DMS153 treated with DMSO at 0.1 percent for 48 hours (cell line): ENCODE measurements at regions not wholly inside any gene's neighbourhood (a gene's known extent, or its start where the extent isn't known, plus 50 kb on each side); places are given as distances from the start of the nearest gene placed in this dataset.
"Not testable (repeated sequence)": the region's sequence is repeated elsewhere in the genome, so short reads cannot be mapped to it uniquely, and the experiment has no call there.

Experiments used
- DNase-seq: peaks from one replicate; lab custom pipeline; 2025; ENCODE audit not compliant: unreplicated experiment; lab: John Stamatoyannopoulos, UW

DNA sequence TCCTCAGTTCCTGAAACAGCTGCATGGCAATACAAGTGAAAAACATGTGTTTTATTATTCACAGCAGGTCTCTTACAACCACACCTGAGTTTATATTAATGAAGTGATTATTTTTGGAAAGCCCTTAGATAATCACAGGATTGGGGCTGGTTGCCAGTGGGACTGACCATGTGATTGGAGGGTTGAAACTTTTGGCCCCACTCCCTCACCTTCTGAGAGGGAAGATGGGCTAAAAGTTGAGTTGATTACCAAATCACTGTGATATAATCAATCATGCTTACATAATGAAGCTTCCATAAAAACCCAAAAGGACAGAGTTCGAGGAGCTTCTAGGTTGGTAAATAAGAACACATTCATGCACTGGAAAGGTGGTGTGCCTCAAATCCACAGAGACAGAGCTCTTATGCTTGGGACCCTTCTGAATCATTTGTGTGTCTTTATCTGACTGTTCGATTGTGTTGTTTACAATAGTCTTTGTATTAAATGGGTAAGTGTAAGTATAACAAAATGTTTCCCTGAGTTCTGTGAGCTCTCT lies 393.9 kb downstream of the RPS24 start:
- no peak for DNase-seq

DNA sequence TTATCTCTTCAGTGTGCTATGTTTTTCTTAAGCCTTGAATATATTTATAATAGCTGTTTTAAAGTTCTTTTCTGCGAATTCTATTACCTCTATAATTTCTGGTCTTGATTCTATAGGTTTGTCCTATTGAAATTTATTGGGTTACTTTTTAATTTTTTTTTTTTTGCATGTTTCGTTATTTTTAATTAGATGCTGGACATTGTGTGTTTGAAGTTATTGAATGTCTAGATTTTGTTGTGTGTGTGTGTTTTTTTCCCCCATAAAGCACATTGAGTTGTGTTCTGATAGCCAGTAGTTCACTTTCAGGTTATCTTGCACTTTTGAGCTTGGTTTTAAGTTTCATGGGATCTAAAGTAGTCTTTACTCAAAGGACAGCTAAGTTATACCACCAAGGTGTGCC lies 394.9 kb downstream of the RPS24 start:
- no peak for DNase-seq

DNA sequence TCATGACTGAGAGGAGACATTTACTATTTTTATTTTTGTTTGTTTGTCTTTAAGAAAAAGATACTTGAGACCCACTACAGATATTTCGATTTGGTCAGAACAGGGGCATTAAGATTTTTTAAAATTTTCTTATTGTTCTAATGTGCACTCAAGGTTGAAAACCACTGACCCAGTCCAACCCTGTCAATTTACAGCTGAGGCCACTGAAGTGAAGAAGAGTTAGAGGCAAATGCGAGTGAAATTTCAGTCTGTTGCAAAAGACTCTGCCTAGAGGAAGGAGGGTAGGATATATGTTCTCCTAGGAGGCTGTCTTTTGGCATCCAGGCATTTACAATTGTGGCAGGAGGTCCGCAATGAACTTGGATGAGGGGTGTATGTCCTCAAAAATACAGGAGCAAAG lies 396.3 kb downstream of the RPS24 start:
- DNase-seq, result no peak

DNA sequence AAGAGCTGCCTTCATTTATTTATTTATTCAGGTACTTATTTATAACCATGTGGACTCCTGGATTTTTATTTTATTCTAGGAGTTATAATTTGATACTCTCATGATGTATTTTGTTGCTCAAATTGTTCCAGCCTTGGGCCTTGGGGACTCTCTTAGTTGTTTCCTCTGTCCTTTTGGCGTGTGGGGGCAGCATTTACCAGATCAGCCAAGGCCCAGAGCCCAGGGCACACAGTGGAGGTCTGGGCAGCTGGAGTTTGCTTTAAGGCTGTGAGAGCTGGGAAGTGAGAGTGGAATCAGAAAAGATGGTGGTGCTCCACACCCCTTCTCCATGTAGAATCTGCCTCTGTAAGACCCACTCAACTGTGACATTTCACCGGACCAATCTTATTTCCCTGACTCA lies 398.9 kb downstream of the RPS24 start:
- DNase-seq, result no peak

DNA sequence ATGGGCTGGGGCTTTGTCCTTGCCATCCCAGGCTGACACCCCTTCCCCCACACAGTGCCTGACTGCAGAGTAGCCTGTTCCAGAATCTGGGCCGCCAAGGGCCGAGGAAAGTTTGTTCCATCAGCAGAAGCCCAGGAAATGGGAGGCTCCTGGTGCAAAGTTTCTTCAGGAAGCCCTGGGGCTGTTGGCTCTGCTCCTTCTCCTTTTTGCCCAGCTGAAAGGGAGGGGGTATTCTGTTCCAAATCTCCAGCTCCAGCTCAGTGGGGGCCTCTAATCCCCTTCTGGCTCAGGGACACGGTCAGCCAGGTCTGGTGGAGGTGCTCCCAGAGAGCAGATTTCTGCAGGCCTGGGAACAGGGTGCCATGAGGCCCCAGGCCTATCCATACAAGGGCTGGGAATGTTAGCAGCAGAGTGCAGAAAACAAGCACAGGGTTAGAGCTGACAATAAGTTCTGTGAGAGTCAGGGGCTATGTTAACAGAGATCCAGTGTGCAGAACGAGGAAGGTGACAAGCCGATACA lies 399.5 kb downstream of the RPS24 start:
- DNase-seq, result no peak

DNA sequence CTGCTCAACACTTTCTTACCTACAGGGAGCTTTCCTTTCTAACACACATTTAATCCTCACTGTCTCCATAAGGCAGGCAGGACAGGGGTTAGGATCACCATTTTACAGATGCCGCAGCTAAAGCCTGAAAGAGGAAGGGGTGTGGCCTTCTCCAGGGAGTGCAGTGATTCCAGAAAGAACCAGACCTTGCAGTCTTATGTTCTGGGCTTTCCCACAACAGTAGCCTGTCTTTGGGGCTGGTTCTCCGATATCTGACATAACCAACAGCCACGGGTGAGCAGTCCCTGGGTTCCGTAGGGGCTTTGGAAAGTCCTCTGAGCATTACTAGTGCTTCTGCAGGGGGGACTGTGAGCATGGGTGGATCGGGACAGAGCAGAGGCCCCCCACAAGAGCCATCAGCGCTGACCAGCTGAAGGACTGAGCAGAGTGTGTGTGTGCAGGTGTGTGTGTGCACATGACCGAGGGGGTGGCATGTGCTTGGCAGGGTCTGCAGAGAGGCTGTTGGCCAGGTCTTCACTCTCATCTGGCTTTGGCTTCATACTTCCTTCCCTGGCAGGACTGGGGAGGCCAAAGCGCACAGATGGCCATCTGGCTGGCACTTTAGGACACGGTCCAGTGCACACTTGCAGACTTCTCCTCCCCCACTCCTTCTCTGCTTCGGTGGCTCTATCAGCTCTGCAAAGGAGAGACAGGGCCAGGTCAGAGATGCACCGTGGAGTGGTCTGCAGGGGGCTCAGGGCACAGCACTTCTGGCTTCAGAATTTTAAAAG lies 400.3 kb downstream of the RPS24 start:
- DNase-seq, result no peak

DNA sequence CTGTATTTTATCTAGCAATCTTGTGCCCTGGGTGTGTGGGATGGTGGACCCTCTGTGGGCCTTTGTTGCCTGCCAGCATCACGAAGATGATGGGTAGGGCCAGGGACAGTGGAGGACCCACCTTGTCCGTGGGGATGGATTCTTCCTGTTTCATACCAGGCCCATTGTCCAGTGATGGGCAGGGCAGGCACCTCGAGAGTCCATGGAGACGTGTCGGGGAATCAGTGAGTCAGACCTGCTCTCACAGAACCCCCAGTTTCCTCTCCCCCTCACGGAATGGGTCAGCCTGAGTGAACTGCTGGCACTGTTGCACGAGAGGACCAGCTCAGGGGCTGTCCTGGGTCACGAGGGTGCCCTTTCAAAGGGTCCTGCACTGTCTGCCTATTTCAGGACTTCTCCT lies 401.2 kb downstream of the RPS24 start:
- DNase-seq, result no peak

DNA sequence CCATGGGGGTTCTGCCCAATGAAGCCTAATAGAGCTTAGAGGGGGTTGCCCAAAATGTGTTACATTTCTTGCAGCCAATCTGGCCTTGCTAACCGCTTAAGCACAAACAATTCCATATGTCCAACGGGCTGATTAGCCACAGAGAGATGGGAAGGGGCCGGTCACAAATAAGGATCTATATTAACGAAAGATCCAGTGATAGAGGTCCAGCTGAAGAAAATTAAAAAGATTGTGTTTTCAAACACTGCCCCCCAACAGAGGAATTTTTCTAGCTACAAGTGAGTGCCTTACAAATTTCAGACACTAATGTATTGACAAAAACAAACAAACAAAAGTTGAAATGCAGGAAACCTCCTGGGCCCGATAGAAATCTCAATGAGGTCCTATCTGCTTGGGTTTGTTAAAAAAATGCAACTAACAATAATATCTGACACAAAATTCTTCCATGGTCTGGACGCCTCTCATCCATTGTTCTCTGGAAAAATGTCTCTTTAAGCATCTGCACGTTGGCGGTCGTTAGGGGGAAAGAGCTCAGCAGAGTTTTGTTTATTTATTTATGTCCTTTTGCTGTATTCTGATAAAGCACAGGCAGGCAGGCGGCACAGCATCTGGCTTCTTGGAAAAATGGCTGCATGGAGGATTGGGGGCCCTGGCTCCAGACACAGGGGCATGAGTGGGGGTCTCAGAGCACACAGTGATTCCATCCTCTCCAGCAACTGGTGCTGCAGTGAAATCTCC lies 402.0 kb downstream of the RPS24 start:
- no peak for DNase-seq

DNA sequence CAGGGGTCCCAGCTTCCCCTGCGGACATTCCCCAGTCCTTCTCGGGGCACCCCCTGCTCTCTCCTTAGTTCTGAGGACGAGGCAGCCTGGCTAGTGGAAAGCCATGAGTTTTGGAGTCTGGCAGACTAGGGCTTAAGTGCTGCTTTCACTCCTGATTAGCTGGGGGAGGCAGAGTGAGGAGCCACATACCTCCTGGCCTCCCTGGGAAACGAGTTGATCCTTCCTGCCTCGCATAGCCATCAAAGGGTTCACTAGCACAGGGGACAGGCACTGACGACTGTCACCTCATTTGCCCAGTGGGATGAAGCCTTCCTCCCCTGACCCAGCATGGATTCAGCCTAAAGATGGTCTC lies 402.5 kb downstream of the RPS24 start:
- DNase-seq, result no peak

DNA sequence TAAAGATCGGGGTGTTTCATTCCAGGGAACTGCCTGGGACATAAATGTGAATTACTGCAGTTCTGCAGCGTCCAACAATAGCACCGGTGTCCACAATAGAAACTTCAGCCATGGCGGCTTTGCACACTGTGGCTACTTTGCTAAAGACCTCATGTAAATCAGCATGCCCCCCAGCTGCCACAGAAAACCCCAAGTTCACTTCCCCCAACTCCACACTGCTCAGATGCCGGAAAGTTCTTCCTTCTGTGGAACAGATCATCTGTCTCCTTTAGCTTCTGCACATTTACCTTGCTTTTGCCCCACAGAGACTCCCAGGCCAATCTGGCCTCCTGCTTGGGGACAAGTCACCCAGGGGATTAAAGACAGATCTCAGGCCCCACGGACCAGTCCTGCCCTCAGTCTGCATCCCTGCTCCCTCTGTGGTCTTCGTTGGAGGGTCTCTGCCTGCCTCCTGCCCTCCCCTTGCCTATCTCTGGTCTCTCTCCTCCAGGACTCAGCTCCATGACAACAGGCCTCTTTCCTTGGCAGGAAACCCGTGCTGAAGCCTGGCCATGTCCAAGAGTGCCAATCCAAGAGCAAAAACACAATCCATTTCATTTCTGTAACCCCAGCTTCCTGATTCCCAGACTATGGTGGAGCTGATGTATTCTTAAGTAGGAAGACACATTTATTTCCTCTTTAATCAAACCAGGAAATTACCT lies 403.2 kb downstream of the RPS24 start:
- no peak for DNase-seq

DNA sequence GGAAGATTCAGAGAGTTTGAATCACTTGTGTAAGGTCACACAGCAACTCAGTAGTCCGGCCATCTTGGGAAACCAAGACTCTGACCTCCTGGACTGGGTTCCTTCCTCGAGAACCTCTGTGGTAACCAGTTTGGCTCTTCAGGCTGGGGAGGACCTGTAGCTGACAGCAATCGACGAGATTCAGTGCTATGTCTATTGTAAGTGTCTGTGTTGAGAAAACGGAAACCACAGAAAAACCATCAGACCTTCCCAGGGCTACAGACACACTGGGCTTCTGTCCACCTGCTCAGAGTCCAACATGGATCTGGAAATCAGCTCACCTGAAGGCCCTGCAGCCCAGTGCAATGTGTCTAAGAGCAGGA lies 403.7 kb downstream of the RPS24 start:
- DNase-seq, result no peak

DNA sequence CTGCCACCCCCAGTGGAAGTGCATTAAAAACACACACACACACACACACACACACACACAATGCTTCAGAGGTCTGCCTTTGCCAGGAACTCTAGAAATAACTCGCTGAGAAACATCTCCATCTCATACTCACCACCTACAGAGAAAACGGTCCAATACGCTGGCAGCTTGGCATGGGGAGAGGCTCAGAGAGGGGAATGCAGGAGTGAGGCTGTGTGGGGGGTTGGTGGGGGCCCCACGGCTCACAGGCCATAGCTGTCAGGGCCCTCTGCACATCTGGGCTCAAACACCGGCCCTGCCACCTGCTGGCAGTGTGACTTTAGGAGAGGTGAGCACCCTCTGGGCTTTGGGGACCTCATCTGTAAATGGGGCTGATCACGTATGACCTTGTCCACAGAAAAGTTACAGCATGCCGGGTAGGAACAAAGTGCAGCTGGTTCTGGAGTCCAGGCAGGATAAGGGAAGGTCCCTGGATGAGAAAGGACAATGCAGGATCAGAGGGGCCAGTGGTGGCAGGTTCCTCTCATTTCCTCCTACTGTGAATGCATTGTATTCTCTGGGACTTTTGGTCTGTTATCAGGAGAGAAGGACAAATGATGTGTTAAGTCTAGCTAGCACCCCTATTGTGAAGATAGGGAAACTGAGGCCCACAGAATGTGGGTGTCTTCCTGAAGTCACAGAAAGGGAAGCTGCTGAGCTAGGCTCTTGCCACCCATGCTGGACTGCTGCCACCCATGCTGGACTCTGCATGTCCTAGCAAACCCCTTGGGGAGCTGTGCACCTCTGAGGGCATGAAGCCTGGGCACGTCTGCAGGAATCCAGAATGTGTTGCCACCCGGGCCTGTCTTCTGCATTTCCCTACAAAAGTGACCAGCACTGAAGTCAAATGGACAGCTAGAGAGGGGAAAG lies 404.6 kb downstream of the RPS24 start:
- DNase-seq, result no peak

DNA sequence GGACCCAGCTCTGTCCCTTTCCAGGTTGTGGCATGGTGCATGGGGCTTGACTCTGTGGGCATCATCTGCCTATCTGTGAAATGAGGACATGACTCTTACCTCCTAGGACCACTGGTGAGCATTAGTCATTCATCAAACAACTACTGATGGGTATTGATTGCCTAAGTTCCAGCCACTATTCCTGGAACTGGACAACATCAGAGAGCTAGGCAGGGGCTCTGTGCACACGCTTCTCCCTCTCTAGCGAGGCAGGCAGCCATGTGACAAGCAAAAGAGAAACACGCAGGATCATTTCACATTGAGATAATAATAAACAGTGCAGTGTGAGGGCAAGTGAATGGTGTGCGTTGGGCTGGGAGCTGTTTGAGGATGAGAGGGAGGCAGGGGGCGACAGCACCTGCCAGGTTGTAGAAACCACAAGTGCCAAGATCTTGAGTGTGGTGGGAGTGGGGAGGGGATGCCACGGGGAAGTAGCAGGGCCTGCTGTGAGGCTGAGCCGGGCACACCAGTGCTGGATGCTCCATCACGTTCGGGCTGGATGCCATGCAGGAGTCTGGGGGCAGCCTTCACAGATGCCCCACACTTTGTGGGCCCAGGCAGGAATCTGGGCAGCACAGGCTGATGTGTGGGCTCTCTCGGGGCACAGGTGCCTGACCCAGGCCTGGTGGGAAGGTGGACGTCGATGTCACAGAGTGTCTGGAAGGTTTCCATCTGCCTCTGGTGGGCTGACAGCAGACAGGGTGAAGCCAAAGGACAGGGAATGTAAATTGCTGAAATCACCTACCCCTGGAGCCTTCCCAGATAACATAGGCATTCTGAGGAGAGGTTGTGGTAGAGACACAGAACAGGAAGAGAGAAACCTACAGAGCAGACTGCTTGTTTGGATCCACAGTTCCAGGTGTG lies 405.5 kb downstream of the RPS24 start:
- no peak for DNase-seq

DNA sequence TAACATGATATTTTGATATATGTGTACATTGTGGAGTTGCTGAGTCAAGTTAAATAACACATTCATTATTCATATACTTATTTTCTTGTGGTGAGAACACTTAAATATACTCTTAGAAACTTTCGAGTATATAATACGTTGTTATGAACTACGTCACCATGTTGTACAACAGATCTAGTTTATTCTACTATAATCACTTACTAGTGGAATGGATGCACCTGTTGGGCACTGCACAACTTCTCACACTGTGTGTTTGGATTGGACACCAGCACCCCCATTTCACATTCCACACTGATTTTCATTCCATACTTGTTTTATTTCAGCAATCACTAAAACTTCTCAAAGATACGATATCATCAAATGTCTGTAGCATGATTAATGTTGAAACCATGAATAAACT lies 407.3 kb downstream of the RPS24 start:
- no peak for DNase-seq

DNA sequence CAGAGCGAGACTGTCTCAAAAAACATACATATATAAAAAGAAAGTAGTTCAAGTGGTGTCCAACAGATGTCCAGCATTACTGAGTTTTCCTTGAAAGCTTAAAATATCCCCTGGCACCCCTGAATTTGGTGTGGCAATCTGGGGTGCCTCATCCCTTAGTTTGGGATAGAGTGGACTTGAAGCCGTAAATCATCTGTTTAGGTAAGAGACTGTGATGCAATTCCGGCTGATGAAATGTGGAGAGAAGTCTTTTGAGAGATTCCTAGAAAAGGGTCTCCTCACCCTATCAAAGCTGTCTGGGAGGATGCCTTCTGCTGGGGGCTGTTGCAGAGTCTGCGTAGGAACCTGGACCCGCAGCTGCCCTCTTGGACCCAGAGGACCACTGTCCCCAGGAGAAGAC lies 408.0 kb downstream of the RPS24 start:
- no peak for DNase-seq

DNA sequence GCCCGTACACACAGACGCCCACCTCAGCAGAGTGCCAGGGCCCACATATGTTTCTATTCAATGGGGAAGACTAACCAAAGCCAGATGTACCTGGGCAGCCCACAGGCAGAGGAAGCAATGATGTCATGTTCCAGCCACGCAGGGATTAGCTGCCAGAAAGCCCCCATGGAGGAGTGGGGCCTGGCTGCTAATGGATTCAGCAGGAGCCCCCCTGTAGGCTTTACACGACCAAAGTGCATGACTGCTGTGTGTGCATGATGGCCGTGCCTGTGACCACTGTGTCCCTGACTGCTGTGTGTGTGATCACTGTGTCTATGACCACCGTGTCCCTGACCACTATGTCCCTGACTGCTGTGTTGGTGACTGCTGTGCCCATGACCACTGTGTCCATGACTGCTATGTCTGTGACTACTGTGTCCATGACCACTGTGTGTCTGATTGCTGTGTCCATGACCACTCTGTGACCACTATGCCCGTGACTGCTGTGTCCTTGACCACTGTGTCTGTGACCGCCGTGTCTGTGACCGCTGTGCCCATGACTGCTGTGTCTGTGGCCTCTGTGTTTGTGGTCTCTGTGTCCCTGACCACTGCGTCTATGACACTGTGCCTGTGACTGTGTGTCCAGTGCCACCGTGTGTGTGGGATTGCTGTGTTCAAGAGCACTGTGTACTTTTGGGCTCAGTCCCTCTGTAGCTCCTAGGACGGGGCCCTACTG lies 409.3 kb downstream of the RPS24 start:
- DNase-seq, result no peak

DNA sequence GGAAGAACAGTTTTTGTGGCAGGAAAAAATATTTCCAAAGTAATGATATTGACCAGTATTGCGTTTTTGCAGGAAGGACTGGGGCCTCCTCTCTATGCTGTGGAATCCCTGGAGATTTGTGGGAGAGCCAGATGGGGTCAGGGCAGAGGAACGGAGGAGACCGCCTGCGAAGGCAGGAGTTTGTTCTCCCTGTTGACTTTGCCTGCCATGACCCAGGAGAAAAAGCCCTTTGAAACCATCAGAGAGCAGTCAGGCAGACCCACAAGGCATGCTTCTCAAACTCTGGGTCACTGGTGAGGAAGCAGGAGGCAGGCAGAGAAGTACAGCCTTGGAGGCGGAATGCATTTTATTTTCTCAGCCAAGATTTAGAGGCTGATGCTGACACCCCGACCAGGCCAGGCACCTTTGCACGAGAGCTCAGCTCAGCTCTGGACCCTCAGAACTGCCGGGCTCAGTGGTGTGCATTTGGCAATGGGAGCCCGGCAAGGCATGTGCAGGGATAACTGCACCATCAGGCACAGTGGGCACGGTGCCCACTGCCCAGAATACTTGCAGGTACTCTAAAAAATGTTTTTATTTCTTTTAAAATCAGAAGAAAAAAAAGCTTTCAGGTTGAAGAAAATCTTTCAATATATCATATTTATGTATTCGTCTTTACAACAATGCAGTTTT lies 410.4 kb downstream of the RPS24 start:
- no peak for DNase-seq

DNA sequence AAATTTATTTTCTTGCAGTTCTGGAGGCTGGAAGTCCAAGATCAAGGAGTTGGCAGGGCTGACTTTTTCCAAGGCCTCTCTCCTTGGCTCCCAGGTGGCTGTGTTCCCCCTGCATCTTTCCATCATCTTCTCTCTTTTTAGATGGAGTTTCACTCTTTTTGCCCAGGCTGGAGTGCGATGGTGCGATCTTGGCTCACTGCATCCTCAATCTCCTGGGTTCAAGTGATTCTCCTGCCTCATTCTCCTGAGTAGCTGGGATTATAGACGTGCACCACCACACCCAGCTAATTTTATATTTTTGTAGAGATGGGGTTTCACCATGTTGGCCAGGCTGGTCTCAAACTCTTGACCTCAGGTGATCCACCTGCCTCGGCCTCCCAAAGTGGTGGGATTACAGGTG lies 411.1 kb downstream of the RPS24 start:
- not testable (repeated sequence) for DNase-seq

DNA sequence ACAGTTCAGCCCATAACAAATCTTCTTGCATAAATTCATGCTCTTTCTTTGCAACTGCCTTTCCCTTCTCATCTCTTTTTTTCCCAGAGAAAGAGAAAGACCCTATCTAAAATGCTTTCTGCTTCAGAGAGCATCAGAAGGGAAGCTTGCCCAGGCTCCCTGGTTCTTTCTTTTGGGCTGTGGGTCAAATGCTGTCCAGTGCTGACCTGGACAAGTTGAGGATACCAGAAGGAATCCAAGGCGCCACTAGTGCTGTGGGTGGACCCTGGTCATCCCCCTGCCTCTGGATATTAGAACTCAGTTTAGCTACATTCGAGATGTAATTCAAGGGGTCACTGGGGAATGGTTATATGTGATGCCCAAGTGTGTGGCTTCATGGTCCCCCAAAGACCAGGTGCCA lies 411.6 kb downstream of the RPS24 start:
- DNase-seq, result no peak
